C4-2B (cell line): ENCODE measurements at regions not wholly inside any gene's neighbourhood (a gene's known extent, or its start where the extent isn't known, plus 50 kb on each side); places are given as distances from the start of the nearest gene placed in this dataset.

Source experiments
- CTCF ChIP-seq: fragments of 450-650 bp; conservative IDR thresholded peaks from 2 replicates; pipeline ENCODE4 v1.5.1; 2017; ENCODE audit warnings: mild to moderate bottlenecking
- ZFX ChIP-seq: fragments of 450-650 bp; IDR thresholded peaks from 2 replicates; pipeline ENCODE4 v1.6.1; 2017

DNA sequence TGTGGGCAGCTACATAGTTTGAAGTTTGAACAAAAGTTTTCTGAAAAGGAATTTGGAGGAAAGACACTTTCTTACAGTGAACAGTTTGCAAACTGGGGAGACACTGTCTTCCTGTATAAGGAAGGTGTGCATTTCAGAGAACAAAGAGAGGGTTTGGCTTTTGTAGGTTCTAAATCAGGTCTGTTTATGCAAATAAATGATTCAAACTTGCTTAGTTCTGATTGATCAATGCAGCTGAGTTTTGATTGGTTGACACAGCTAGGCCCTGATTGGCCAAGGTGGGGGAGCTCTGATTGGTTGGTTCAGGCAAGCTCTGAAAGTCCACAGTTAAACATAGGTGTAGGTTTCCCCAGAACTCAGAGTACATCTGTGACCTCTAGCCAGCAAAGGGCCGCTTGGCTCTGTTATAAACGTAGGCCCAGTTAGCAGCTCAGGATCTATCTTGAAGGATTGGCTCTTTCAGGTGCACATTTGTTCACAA, 63.0 kb upstream of the ENPP6 start:
- TF ChIP-seq CTCF (no peak), ZFX (no peak)
